CD14-positive monocyte (primary cell): ENCODE measurements at regions not wholly inside any gene's neighbourhood (a gene's known extent, or its start where the extent isn't known, plus 50 kb on each side); places are given as distances from the start of the nearest gene placed in this dataset.

ENCODE experiments used
- DNase-seq, 3 donors: peaks; one replicate each; pipeline ENCODE4 v3.0.0-alpha.2; 2011 to 2022
- H2AFZ ChIP-seq: 2 replicates; pipeline ENCODE4 v1.6.0; 2012; ENCODE audit warnings: mild to moderate bottlenecking, low read depth, low read length, inconsistent platforms; ENCODE audit not compliant: insufficient read depth, poor library complexity, severe bottlenecking
- H3K27ac ChIP-seq, 2 donors: 1 replicate in 1 of 2; 2 replicates in 1 of 2; pipeline ENCODE4 v1.5.1; 2012 to 2013; ENCODE audit warnings: low read length in 2 of 2, control low read depth in 1 of 2, inconsistent platforms in 1 of 2, low read depth in 1 of 2, mild to moderate bottlenecking in 1 of 2
- H3K27me3 ChIP-seq, 2 donors: one replicate each; pipeline versions ENCODE4 v1.6.0 to v1.6.1; 2011 to 2013; ENCODE audit warnings: low read length in 2 of 2; ENCODE audit not compliant: control insufficient read depth in 2 of 2, insufficient read depth in 2 of 2
- H3K36me3 ChIP-seq, 2 donors: replicated peaks in 1 of 2; 1 replicate in 1 of 2; 2 replicates in 1 of 2; pipeline versions ENCODE4 v1.5.1 to v1.6.1; 2012 to 2013; ENCODE audit warnings: low read length in 2 of 2, control low read depth in 1 of 2, inconsistent platforms in 1 of 2, mild to moderate bottlenecking in 1 of 2; ENCODE audit not compliant: insufficient read depth in 2 of 2, control insufficient read depth in 1 of 2
- H3K4me1 ChIP-seq, 2 donors: 1 replicate in 1 of 2; 2 replicates in 1 of 2; pipeline versions ENCODE4 v1.5.1 to v1.6.1; 2012 to 2013; ENCODE audit warnings: low read length in 2 of 2, control low read depth in 1 of 2, inconsistent platforms in 1 of 2, mild to moderate bottlenecking in 1 of 2, moderate library complexity in 1 of 2; ENCODE audit not compliant: insufficient read depth in 2 of 2, control insufficient read depth in 1 of 2
- H3K4me2 ChIP-seq: replicated peaks from 2 replicates; pipeline ENCODE3; 2012; ENCODE audit warnings: low read length, moderate library complexity, mild to moderate bottlenecking; ENCODE audit not compliant: poor library complexity, severe bottlenecking; ENCODE audit errors: extremely low read depth
- H3K4me3 ChIP-seq, 3 experiments: fragments of 200-600 bp in 1 of 3; sonication (generic) in 1 of 3; replicated peaks in 1 of 3; 1 replicate in 2 of 3; 2 replicates in 1 of 3; pipeline ENCODE4 v1.5.1; 2011 to 2013; ENCODE audit warnings: low read length in 3 of 3, mild to moderate bottlenecking in 3 of 3, control low read depth in 2 of 3, low read depth in 2 of 3, inconsistent platforms in 1 of 3, moderate library complexity in 1 of 3
- H3K79me2 ChIP-seq: 2 replicates; pipeline ENCODE4 v1.6.0; 2012; ENCODE audit warnings: mild to moderate bottlenecking, control low read depth, inconsistent platforms, low read length, moderate library complexity; ENCODE audit not compliant: insufficient read depth
- H3K9ac ChIP-seq: 2 replicates; pipeline ENCODE4 v1.6.0; 2017; ENCODE audit warnings: low read length, mild to moderate bottlenecking; ENCODE audit not compliant: insufficient read depth, poor library complexity, severe bottlenecking
- H3K9me3 ChIP-seq, 2 donors: replicated peaks in 1 of 2; 1 replicate in 1 of 2; 2 replicates in 1 of 2; pipeline versions ENCODE4 v1.5.1 to v1.6.1; 2012 to 2013; ENCODE audit warnings: low read length in 2 of 2, control low read depth in 1 of 2; ENCODE audit not compliant: control insufficient read depth in 1 of 2, insufficient read depth in 1 of 2
- H4K20me1 ChIP-seq: 2 replicates; pipeline ENCODE4 v1.6.0; 2012; ENCODE audit warnings: mild to moderate bottlenecking, low read length, control low read depth, moderate library complexity; ENCODE audit not compliant: insufficient read depth
- H3K27ac Mint-ChIP-seq, 7 donors: one replicate each; pipeline ENCODE4 v1.8.0; 2020; ENCODE audit warnings: mild to moderate bottlenecking in 7 of 7, mixed read lengths in 7 of 7, moderate library complexity in 6 of 7, inconsistent platforms in 2 of 7
- H3K27me3 Mint-ChIP-seq, 3 donors: one replicate each; pipeline ENCODE4 v1.8.0; 2021 to 2022; ENCODE audit warnings: low read depth in 3 of 3, mild to moderate bottlenecking in 3 of 3, mixed read lengths in 3 of 3, moderate library complexity in 3 of 3, inconsistent platforms in 1 of 3
- H3K36me3 Mint-ChIP-seq, 2 donors: one replicate each; pipeline ENCODE4 v1.8.0; 2020; ENCODE audit warnings: mixed read lengths in 2 of 2, inconsistent platforms in 1 of 2, mild to moderate bottlenecking in 1 of 2
- H3K4me1 Mint-ChIP-seq: one replicate; pipeline ENCODE4 v1.8.0; 2020; ENCODE audit warnings: mild to moderate bottlenecking, mixed read lengths
- H3K4me3 Mint-ChIP-seq, 2 donors: one replicate each; pipeline ENCODE4 v1.8.0; 2020; ENCODE audit warnings: mild to moderate bottlenecking in 2 of 2, mixed read lengths in 2 of 2, moderate library complexity in 1 of 2
- H3K9me3 Mint-ChIP-seq, 7 donors: one replicate each; pipeline ENCODE4 v1.8.0; 2020 to 2022; ENCODE audit warnings: mixed read lengths in 7 of 7, mild to moderate bottlenecking in 6 of 7, moderate library complexity in 6 of 7, inconsistent platforms in 2 of 7
- WGBS: methylation state at CpG from one replicate; pipeline ENCODE4 v1.1.5; 2013; ENCODE audit warnings: missing lambda C conversion rate; ENCODE audit not compliant: insufficient coverage; 5-methylcytosine and 5-hydroxymethylcytosine counted together
- intact Hi-C, 2 donors: fragments of 100-400 bp; cut with micrococcal nuclease; formaldehyde crosslinking; loops; one replicate each; pipeline versions ENCODE4 v1.15.0 to v1.15.1; 2023
- TF ChIP-seq, protein P1 (sequence below): fragments of 200-600 bp; IDR thresholded peaks from one replicate; pipeline ENCODE4 v1.8.0; 2022; ENCODE audit warnings: antibody characterized with exemption, mild to moderate bottlenecking

DNA sequence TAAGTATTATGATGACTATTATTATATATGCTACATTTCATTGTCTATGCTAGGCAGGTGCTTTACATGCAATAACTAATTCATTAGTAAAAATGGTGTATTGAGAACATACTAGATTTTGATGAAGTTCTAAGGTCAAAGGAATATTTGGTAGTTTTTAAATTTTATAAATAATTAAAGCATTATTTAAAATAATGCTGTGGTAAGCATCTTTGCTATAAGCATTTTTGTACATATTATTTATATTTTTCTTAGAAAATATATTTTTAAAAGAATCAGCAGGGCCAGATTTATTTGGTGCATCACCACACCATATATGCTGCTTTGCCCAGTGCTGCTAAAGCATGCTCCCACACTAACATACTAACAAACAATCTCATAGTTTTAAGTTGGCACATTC is 517.9 kb downstream of the C6orf118 start:
- H3K4me3 Mint-ChIP-seq, result no peak overlapping the region
- intact Hi-C loops, result no loop called here
- Histone ChIP-seq H3K79me2 (no peaks in the 10 kb centered on the region), H3K9me3 (peaks cover 18 to 19% of the 10 kb centered on the region in 2 donors), H2AFZ (no peak overlapping the region), H3K4me2 (no peak overlapping the region), H3K36me3 (no peaks in the 10 kb centered on the region), H3K27me3 (no peaks in the 10 kb centered on the region), H3K27ac (no peak overlapping the region), H4K20me1 (no peaks in the 10 kb centered on the region), H3K4me1 (no peaks in the 10 kb centered on the region), H3K4me3 (no peak overlapping the region), H3K9ac (no peak overlapping the region)
- no peaks in the 10 kb centered on the region for H3K4me1 Mint-ChIP-seq
- no peak overlapping the region for H3K27ac Mint-ChIP-seq
- no peak for DNase-seq
- TF ChIP-seq, protein P1, sequence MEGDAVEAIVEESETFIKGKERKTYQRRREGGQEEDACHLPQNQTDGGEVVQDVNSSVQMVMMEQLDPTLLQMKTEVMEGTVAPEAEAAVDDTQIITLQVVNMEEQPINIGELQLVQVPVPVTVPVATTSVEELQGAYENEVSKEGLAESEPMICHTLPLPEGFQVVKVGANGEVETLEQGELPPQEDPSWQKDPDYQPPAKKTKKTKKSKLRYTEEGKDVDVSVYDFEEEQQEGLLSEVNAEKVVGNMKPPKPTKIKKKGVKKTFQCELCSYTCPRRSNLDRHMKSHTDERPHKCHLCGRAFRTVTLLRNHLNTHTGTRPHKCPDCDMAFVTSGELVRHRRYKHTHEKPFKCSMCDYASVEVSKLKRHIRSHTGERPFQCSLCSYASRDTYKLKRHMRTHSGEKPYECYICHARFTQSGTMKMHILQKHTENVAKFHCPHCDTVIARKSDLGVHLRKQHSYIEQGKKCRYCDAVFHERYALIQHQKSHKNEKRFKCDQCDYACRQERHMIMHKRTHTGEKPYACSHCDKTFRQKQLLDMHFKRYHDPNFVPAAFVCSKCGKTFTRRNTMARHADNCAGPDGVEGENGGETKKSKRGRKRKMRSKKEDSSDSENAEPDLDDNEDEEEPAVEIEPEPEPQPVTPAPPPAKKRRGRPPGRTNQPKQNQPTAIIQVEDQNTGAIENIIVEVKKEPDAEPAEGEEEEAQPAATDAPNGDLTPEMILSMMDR, result no peak
- H3K36me3 Mint-ChIP-seq, result no peaks in the 10 kb centered on the region
- H3K9me3 Mint-ChIP-seq, result peaks cover 1 to 17% (median 8%) of the 10 kb centered on the region in 7 donors
- H3K27me3 Mint-ChIP-seq, result no peaks in the 10 kb centered on the region

DNA sequence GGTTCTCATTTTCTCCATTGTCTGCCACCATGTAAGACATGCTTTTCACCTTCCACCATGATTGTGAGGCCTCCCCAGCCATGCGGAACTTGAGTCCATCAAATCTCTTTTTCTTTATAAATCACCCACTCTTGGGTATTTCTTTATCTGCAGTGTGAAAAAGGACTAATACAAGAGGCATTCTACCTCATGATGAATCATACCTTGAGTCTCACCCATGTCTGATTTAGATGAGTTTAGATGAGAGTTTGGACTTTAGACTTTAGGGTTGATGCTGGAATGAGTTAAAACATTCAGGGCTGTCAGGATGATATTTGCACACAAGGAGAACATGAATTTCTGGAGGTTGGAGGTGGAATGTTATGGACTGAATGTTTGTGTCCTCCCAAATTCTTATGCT is 545.6 kb downstream of the C6orf118 start:
- no peak overlapping the region for H3K4me3 ChIP-seq
- no peaks in the 10 kb centered on the region for H3K27me3 ChIP-seq
- no peak for DNase-seq
- no peaks in the 10 kb centered on the region for H3K36me3 Mint-ChIP-seq
- no peaks in the 10 kb centered on the region for H3K36me3 ChIP-seq
- H3K9me3 Mint-ChIP-seq, result peaks cover 3 to 16% (median 7%) of the 10 kb centered on the region in 7 donors
- TF ChIP-seq, protein P1, result no peak
- no peak overlapping the region for H3K4me3 Mint-ChIP-seq
- H3K27me3 Mint-ChIP-seq, result no peaks in the 10 kb centered on the region
- H3K9me3 ChIP-seq, result peaks cover 38 to 54% of the 10 kb centered on the region in 2 donors
- no peaks in the 10 kb centered on the region for H3K4me1 ChIP-seq
- H3K9ac ChIP-seq, result no peak overlapping the region
- H4K20me1 ChIP-seq, result no peaks in the 10 kb centered on the region
- H3K4me1 Mint-ChIP-seq, result no peaks in the 10 kb centered on the region
- H3K27ac Mint-ChIP-seq, result no peak overlapping the region
- WGBS, result no CpG with 5 or more reads among the region's 1 CpG
- no peak overlapping the region for H3K27ac ChIP-seq
- intact Hi-C loops, result no loop called here
- no peak overlapping the region for H2AFZ ChIP-seq
- no peaks in the 10 kb centered on the region for H3K79me2 ChIP-seq
- H3K4me2 ChIP-seq, result no peak overlapping the region
